Suprapubic skin (tissue), 4 donors: ENCODE measurements at regions not wholly inside any gene's neighbourhood (a gene's known extent, or its start where the extent isn't known, plus 50 kb on each side); places are given as distances from the start of the nearest gene placed in this dataset.
"Not testable (repeated sequence)": the region's sequence is repeated elsewhere in the genome, so short reads cannot be mapped to it uniquely, and the experiment has no call there.

Experiments
- EP300 ChIP-seq: sonication (generic); formaldehyde crosslinking; IDR thresholded peaks from one replicate; pipeline ENCODE4 v1.6.1; 2017; ENCODE audit warnings: antibody characterized with exemption
- POLR2A ChIP-seq, 2 donors: fragments of 450-650 bp; IDR thresholded peaks; one replicate each; pipeline ENCODE4 v1.6.1; 2017; ENCODE audit warnings: antibody characterized with exemption in 2 of 2, mild to moderate bottlenecking in 2 of 2, moderate library complexity in 2 of 2
- POLR2AphosphoS5 ChIP-seq, 3 donors: sonication (generic); formaldehyde crosslinking; IDR thresholded peaks; one replicate each; pipeline ENCODE4 v1.6.1; 2017; ENCODE audit warnings: antibody characterized with exemption in 3 of 3
- TF ChIP-seq, protein P1 (sequence below), 2 donors: fragments of 200-600 bp in 1 of 2; fragments of 450-650 bp in 1 of 2; sonication (generic) in 1 of 2; IDR thresholded peaks; one replicate each; pipeline ENCODE4 v1.5.1; 2016 to 2019; ENCODE audit warnings: antibody characterized with exemption in 2 of 2, mild to moderate bottlenecking in 1 of 2, moderate library complexity in 1 of 2

DNA sequence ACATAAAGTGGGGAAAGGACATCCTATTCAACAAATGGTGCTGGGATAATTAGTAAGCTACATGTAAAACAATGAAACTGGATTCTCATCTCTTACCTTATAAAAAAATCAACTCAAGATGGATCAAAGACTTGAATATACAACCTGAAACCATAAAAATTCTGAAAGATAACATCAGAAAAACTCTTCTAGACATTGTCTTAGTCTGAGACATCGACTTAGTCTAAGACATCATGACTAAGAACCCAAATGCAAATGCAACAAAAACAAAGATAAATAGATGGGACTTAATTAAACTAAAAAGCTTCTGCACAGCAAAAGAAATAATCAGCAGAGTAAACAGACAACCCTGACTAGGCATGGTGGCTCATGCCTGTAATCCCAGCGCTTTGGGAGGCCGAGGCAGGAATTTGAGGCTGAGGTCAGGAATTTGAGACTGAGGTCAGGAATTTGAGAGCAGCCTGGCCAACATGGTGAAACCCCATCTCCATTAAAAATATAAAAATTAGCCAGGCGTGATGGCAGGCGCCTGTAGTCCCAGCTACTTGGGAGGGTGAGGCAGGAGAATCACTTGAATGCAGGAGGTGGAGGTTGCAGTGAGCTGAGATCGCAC, 54.8 kb upstream of the PSME4 start:
- TF ChIP-seq, protein P1, sequence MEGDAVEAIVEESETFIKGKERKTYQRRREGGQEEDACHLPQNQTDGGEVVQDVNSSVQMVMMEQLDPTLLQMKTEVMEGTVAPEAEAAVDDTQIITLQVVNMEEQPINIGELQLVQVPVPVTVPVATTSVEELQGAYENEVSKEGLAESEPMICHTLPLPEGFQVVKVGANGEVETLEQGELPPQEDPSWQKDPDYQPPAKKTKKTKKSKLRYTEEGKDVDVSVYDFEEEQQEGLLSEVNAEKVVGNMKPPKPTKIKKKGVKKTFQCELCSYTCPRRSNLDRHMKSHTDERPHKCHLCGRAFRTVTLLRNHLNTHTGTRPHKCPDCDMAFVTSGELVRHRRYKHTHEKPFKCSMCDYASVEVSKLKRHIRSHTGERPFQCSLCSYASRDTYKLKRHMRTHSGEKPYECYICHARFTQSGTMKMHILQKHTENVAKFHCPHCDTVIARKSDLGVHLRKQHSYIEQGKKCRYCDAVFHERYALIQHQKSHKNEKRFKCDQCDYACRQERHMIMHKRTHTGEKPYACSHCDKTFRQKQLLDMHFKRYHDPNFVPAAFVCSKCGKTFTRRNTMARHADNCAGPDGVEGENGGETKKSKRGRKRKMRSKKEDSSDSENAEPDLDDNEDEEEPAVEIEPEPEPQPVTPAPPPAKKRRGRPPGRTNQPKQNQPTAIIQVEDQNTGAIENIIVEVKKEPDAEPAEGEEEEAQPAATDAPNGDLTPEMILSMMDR (IDR thresholded peaks at IDR 0.05) = not testable (repeated sequence)
- not testable (repeated sequence) for TF ChIP-seq POLR2A (IDR thresholded peaks at IDR 0.05); POLR2AphosphoS5 (IDR thresholded peaks at IDR 0.05); EP300
